ENCODE measurements at regions not wholly inside any gene's neighbourhood (a gene's known extent, or its start where the extent isn't known, plus 50 kb on each side); places are given as distances from the start of the nearest gene placed in this dataset.
A peak's percentile ranks its signal among the peaks of the same experiment; 100 is the strongest.

DNA sequence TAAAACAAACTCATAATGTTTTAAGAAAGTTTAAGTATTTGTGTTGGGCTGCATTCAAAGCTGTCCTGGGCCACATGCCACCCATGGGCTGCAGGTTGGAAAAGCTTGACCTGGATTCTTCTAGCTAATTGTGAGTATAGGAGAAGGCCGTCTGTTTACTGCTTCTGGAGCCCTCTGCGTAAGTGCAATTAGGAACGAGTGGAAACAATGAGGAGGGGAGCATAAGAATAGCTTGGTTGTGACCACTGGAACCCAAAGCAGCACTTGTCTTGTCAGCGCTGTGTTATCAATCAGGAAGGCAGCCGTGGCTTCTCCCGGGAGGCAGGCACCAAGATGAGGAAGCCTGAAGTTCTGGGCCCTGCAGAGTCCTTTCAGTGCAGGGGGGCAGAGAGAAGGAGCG is 110.4 kb upstream of the MBNL2 start:
- Histone ChIP-seq H3K36me3 (no peaks in the 10 kb centered on the region), H3K4me1 (ENCODE audit: insufficient read depth) (peaks cover 32% of the 10 kb centered on the region)

DNA sequence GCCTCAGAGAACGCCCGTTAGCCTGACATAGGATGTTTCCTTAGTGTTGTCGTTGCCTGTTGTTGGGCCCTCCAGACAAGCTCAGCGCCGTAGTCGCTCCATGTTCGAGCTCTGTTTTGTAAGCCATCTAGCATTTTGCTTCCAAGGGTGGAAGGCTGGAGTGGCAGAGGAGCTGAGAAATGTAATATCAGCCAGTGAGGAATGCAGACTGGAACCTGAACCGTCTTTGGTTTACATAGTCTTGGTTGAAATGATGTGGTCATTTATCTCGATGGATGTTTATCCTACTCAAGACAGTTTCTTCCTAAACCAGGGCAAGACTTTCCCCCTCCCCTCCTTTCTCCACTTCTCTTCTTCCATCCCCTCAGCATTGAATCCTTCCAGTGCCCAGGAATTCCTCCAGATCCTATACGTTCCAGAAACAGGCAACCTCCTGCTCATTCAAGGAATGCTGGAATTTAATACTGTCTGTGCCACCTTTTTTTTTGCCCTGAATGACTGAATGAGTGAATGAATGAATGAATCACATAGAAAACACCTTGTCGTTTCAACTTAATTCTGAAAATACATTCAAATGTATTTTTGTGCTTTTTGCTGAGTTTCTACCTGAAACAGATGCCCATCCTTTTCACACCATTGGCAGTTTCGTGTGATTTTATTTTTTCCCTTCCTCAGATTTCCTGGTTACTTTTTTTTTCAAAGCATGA is 109.5 kb upstream of the MBNL2 start:
- no peak for DNase-seq
- Histone ChIP-seq H3K36me3 (no peaks in the 10 kb centered on the region), H3K27me3 (no peaks in the 10 kb centered on the region), H3K4me3 (no peak overlapping the region), H3K4me1 (ENCODE audit: insufficient read depth) (peaks cover 37% of the 10 kb centered on the region), H3K9me3 (no peaks in the 10 kb centered on the region), H3K27ac (peak overlapping the region in 1 of 2 donors; percentile 8)
- intact Hi-C loops (cut with DNase I) = loop anchor here (5.0 to 10.0 kb wide), 6 partner anchors 102 to 250 kb away; partner anchors contain the start of gene MBNL2 (in 2 of the 4)
- no peak for TF ChIP-seq POLR2A (IDR thresholded peaks at IDR 0.05)
- TF ChIP-seq EP300 (IDR thresholded peaks at IDR 0.05) = no peak
- TF ChIP-seq, protein P1, sequence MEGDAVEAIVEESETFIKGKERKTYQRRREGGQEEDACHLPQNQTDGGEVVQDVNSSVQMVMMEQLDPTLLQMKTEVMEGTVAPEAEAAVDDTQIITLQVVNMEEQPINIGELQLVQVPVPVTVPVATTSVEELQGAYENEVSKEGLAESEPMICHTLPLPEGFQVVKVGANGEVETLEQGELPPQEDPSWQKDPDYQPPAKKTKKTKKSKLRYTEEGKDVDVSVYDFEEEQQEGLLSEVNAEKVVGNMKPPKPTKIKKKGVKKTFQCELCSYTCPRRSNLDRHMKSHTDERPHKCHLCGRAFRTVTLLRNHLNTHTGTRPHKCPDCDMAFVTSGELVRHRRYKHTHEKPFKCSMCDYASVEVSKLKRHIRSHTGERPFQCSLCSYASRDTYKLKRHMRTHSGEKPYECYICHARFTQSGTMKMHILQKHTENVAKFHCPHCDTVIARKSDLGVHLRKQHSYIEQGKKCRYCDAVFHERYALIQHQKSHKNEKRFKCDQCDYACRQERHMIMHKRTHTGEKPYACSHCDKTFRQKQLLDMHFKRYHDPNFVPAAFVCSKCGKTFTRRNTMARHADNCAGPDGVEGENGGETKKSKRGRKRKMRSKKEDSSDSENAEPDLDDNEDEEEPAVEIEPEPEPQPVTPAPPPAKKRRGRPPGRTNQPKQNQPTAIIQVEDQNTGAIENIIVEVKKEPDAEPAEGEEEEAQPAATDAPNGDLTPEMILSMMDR (IDR thresholded peaks at IDR 0.05) = no peak
- WGBS, 3 donors = 71 to 81% (median 72%) methylated on average over 12 of the region's 12 CpGs

More for the DNA sequence above, 110.4 kb upstream of the MBNL2 start:
- Histone ChIP-seq H3K9me3 (no peaks in the 10 kb centered on the region), H3K4me3 (no peak overlapping the region), H3K27ac (peak overlapping the region in 1 of 2 donors; percentile 8), H3K27me3 (no peaks in the 10 kb centered on the region)
- no peak for DNase-seq
- WGBS, 3 donors = 45 to 70% (median 67%) methylated on average over 7 of the region's 7 CpGs
- TF ChIP-seq, protein P1 (IDR thresholded peaks at IDR 0.05) = no peak
- TF ChIP-seq POLR2A (IDR thresholded peaks at IDR 0.05) = no peak
- intact Hi-C loops (cut with DNase I) = loop anchor here (5.0 to 10.0 kb wide), 6 partner anchors 103 to 251 kb away; partner anchors contain the start of gene MBNL2 (in 2 of the 4)

DNA sequence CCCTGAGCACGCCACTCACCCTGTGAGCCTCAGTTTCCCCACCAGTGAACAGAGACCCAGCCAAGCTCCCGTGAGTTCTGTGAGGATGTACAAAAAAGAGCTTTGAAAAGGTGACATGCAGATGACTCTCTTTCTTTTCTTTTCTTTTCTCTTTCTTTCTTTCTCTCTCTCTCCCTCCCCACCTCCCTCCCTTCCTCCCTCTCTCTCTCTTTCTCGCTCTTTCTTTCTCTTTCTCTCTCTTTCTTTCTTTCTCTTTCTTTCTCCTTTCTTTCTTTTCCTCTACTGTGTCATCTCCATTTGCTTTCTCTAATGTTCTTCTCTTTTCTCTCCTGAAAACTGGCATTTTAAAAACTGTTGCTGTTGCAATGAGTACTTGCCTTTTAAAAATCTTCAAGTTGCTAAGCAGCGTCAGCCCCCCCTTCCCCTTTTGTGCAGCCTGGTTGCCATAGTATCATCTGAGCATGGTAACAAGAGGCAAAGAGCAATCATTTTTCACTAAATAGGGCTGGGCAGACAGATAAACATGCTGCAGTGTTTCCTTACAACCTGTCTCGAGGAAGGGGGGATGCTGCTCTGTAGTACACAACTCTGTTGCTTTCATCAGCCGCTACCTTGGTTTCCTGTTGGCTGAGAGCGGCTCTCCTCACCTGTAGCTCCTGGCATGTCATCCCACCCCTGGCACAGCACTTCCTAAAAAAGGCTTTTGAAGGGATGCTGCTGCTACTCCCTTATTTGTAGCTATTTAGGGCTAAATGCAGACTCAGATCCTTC is 108.7 kb upstream of the MBNL2 start:
- H3K9me3 ChIP-seq = no peaks in the 10 kb centered on the region
- no peaks in the 10 kb centered on the region for H3K27me3 ChIP-seq
- intact Hi-C loops (cut with DNase I) = loop anchor here (5.0 to 10.0 kb wide), 6 partner anchors 101 to 249 kb away; partner anchors contain the start of gene MBNL2 (in 2 of the 4)
- TF ChIP-seq EP300 (IDR thresholded peaks at IDR 0.05) = no peak
- TF ChIP-seq, protein P1 (IDR thresholded peaks at IDR 0.05) = no peak
- TF ChIP-seq POLR2A (IDR thresholded peaks at IDR 0.05) = no peak
- peak in 3 of 5 donors; percentile 36 to 69 (median 47) for DNase-seq
- H3K27ac ChIP-seq = peak overlapping the region in 1 of 2 donors; percentile 68
- WGBS, 3 donors = 65 to 67% (median 67%) methylated on average over 7 of the region's 7 CpGs
- no peaks in the 10 kb centered on the region for H3K36me3 ChIP-seq
- peaks cover 39% of the 10 kb centered on the region for H3K4me1 ChIP-seq (ENCODE audit: insufficient read depth)
- H3K4me3 ChIP-seq = no peak overlapping the region

DNA sequence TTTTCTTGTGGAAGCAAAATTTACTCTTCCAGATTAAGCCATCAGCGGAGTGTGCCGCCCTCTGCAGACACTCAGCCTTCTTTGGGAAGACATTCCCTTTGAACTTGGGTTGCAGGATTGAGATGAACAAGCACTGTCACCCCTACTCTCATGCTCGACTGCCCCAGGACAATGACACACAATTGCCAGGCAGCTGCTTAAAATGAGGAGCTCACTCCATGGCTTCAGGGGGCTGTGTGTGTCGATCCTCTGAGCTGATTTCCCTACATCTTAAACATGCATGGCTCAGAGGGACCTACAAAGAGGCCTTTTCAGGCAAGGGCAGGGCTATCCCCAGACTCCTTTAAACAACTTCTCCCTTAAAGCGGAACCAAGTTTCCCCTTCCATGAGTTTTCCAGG is 107.5 kb upstream of the MBNL2 start:
- intact Hi-C loops (cut with DNase I) = loop anchor here (5.0 to 10.0 kb wide), 6 partner anchors 100 to 248 kb away; partner anchors contain the start of gene MBNL2 (in 2 of the 4)
- WGBS, 3 donors = 70 to 78% (median 75%) methylated on average over 5 of the region's 5 CpGs

More for the DNA sequence above, 107.5 kb upstream of the MBNL2 start:
- H3K4me3 ChIP-seq = no peak overlapping the region
- H3K9me3 ChIP-seq = no peaks in the 10 kb centered on the region
- peak overlapping the region; percentile 28 to 68 for H3K27ac ChIP-seq
- no peaks in the 10 kb centered on the region for H3K36me3 ChIP-seq
- DNase-seq = no peak
- no peaks in the 10 kb centered on the region for H3K27me3 ChIP-seq
- peaks cover 36% of the 10 kb centered on the region for H3K4me1 ChIP-seq (ENCODE audit: insufficient read depth)
- no peak for TF ChIP-seq EP300 (IDR thresholded peaks at IDR 0.05)
- TF ChIP-seq, protein P1 (IDR thresholded peaks at IDR 0.05) = no peak
- no peak for TF ChIP-seq POLR2A (IDR thresholded peaks at IDR 0.05)

All from ovary (tissue), 7 donors.